IPS-20b (cell line): ENCODE measurements at regions not wholly inside any gene's neighbourhood (a gene's known extent, or its start where the extent isn't known, plus 50 kb on each side); places are given as distances from the start of the nearest gene placed in this dataset.

Source experiments
- H3K27ac ChIP-seq: one replicate; pipeline ENCODE4 v1.5.1; 2013; ENCODE audit warnings: low read length
- H3K27me3 ChIP-seq: 2 replicates; pipeline ENCODE4 v1.6.1; 2013; ENCODE audit warnings: mild to moderate bottlenecking, low read length, inconsistent platforms; ENCODE audit not compliant: insufficient read depth
- H3K36me3 ChIP-seq: 2 replicates; pipeline ENCODE4 v1.6.1; 2013; ENCODE audit warnings: low read depth, mild to moderate bottlenecking, inconsistent platforms, low read length, moderate library complexity; ENCODE audit not compliant: insufficient read depth
- H3K4me1 ChIP-seq: 2 replicates; pipeline ENCODE4 v1.6.1; 2013; ENCODE audit warnings: mild to moderate bottlenecking, control low read depth, inconsistent platforms, low read length, moderate library complexity; ENCODE audit not compliant: insufficient read depth
- H3K4me3 ChIP-seq: 2 replicates; pipeline ENCODE4 v1.5.1; 2013; ENCODE audit warnings: mild to moderate bottlenecking, low read length, inconsistent platforms
- H3K9ac ChIP-seq: 2 replicates; pipeline ENCODE4 v1.6.1; 2013; ENCODE audit warnings: low read depth, mild to moderate bottlenecking, inconsistent platforms, low read length, moderate library complexity
- H3K9me3 ChIP-seq: 2 replicates; pipeline ENCODE4 v1.6.1; 2013; ENCODE audit warnings: mild to moderate bottlenecking, low read depth, low read length, inconsistent platforms; ENCODE audit not compliant: insufficient read depth

DNA sequence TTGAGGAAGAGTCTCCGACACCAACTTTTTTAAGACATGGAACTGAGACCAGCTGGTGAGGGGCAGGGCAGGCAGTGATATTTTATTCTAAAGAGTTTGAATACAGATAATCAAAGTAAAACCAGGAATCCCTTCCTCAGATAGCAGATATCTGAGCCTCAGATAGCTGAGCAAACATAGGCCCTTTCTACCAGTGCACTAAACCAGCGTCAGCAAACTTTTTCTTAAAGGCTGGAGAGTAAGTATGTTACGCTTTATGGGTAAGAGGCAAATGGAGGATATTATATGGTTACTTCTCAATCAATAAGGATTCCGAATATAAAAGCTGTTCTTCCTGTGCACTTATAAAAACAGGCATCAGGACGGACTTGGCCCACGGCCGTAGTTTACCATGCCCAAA lies 73.9 kb downstream of the WNT5A start:
- H3K36me3 ChIP-seq: no peaks in the 10 kb centered on the region
- H3K27ac ChIP-seq: no peak overlapping the region
- no peak overlapping the region for H3K4me3 ChIP-seq
- no peaks in the 10 kb centered on the region for H3K27me3 ChIP-seq
- H3K4me1 ChIP-seq: no peaks in the 10 kb centered on the region
- no peak overlapping the region for H3K9ac ChIP-seq
- no peaks in the 10 kb centered on the region for H3K9me3 ChIP-seq

GRCh38 chr3:55412545-55412944 lies 74.6 kb downstream of the WNT5A start:
- H3K4me1 ChIP-seq: no peaks in the 10 kb centered on the region
- no peaks in the 10 kb centered on the region for H3K9me3 ChIP-seq
- H3K9ac ChIP-seq: no peak overlapping the region
- H3K27me3 ChIP-seq: no peaks in the 10 kb centered on the region
- H3K4me3 ChIP-seq: no peak overlapping the region
- no peak overlapping the region for H3K27ac ChIP-seq
- no peaks in the 10 kb centered on the region for H3K36me3 ChIP-seq

DNA sequence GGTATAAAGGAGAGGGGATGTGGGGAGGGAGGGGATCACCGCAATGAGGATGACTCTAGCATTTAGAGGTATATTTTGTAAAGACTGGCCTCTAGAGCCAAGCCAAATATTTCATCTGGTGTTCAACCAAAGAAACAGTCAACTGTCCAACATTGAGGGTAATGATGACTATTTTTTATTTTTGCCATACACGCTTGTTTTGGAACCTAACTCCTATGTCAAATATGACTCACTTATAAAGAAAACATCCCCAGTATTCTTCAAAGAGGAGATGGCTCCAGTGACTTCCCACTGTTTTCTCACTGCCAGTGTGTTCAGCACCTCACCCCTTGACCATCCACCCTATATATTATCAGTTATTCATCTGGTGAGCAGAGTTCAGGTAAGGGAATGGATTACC lies 77.3 kb downstream of the WNT5A start:
- H3K9me3 ChIP-seq: no peaks in the 10 kb centered on the region
- no peak overlapping the region for H3K27ac ChIP-seq
- H3K4me1 ChIP-seq: no peaks in the 10 kb centered on the region
- H3K4me3 ChIP-seq: no peak overlapping the region
- H3K27me3 ChIP-seq: no peaks in the 10 kb centered on the region
- no peaks in the 10 kb centered on the region for H3K36me3 ChIP-seq
- no peak overlapping the region for H3K9ac ChIP-seq

GRCh38 chr3:55408193-55408826 lies 78.8 kb downstream of the WNT5A start:
- Histone ChIP-seq H3K27me3 (no peaks in the 10 kb centered on the region), H3K9me3 (no peaks in the 10 kb centered on the region), H3K9ac (no peak overlapping the region), H3K4me3 (no peak overlapping the region), H3K27ac (no peak overlapping the region), H3K4me1 (no peaks in the 10 kb centered on the region), H3K36me3 (no peaks in the 10 kb centered on the region)

DNA sequence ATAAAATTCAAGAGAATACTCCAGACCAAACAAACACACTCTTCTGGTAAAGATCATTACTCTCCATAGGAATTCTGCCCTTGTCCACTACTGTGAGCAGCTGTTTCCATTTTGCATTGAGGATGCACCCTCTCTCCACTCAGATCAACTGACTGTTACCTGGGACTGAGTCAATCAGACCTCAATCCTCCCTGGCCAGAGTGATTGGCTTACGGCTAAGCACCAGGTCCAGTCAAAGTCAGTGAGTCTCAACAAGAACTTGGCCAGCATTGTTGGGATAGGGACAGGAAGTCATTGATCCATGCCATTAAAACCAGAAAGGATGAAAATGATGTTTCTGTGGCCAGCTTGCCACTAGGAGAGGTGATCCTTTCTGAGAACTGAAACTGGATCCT lies 79.7 kb downstream of the WNT5A start:
- Histone ChIP-seq H3K9ac (no peak overlapping the region), H3K27me3 (no peaks in the 10 kb centered on the region), H3K4me1 (no peaks in the 10 kb centered on the region), H3K4me3 (no peak overlapping the region), H3K27ac (no peak overlapping the region), H3K36me3 (no peaks in the 10 kb centered on the region), H3K9me3 (no peaks in the 10 kb centered on the region)

DNA sequence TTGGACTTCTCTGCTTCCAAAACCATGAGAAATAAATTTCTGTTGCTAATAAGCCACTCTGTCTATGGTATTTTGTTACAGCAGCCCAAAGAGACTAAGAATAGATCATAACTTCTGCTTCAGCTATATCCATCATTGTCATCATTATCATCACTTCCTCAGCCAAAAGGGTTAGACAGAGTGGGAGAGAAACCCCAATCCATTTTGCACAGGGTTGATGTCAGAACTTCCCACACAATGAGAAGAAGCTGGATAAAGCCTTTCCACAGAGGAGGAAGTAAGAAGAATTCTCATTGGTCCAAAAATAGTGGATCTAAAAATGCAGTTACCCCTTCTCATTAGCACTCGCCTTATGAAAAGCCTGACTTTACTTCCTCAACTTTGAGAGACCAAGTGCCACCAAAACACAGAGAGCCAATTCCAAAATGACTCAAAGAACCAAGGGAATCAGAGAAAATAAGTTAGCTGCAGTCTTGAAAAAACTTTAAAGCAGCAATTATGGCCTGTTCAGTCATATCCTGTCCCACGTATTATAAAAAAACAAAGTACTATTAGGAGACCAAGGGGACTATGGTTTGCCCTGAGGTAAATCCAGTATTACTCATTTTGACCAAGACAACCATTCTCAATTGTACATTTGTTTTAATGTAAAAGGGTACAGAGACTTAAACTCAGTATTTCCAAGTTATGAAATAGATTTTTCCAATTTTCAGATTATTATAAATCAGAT lies 80.2 kb downstream of the WNT5A start:
- H3K4me1 ChIP-seq: no peaks in the 10 kb centered on the region
- no peak overlapping the region for H3K27ac ChIP-seq
- H3K4me3 ChIP-seq: no peak overlapping the region
- H3K9me3 ChIP-seq: no peaks in the 10 kb centered on the region
- no peak overlapping the region for H3K9ac ChIP-seq
- H3K27me3 ChIP-seq: no peaks in the 10 kb centered on the region
- no peaks in the 10 kb centered on the region for H3K36me3 ChIP-seq

- no peak overlapping the region for H3K9ac ChIP-seq
- no peaks in the 10 kb centered on the region for H3K27me3 ChIP-seq
- no peaks in the 10 kb centered on the region for H3K36me3 ChIP-seq
- H3K4me1 ChIP-seq: no peaks in the 10 kb centered on the region
- no peak overlapping the region for H3K4me3 ChIP-seq
- no peaks in the 10 kb centered on the region for H3K9me3 ChIP-seq
- no peak overlapping the region for H3K27ac ChIP-seq
Measured at GRCh38 chr3:55405436-55405835, 81.7 kb downstream of the WNT5A start.

- H3K27ac ChIP-seq: no peak overlapping the region
- no peaks in the 10 kb centered on the region for H3K4me1 ChIP-seq
Measured at GRCh38 chr3:55402886-55403609, 84.1 kb downstream of the WNT5A start.

DNA sequence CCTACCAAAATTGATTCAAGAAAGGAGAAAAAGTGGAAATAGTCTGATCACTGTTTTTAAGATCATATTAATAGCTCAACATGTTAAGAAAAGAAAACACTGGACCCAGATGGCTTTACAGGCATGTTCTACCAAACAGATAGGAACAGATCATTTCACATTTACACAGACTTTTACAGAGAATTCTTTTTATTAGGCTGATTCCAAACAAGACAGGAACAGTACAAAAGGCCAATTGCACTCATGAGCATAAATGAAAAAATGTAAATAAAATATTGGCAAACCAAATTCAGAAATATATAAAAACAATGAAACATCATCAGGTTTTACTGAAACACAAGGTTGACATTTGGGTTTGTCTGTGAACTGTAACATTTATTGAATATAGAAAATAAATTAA lies 106.5 kb downstream of the WNT5A start:
- no peak overlapping the region for H3K27ac ChIP-seq
- no peaks in the 10 kb centered on the region for H3K27me3 ChIP-seq
- no peak overlapping the region for H3K9ac ChIP-seq

More at GRCh38 chr3:55402886-55403609, 84.1 kb downstream of the WNT5A start:
- no peak overlapping the region for H3K4me3 ChIP-seq
- no peaks in the 10 kb centered on the region for H3K9me3 ChIP-seq
- no peaks in the 10 kb centered on the region for H3K27me3 ChIP-seq
- no peaks in the 10 kb centered on the region for H3K36me3 ChIP-seq
- H3K9ac ChIP-seq: no peak overlapping the region

DNA sequence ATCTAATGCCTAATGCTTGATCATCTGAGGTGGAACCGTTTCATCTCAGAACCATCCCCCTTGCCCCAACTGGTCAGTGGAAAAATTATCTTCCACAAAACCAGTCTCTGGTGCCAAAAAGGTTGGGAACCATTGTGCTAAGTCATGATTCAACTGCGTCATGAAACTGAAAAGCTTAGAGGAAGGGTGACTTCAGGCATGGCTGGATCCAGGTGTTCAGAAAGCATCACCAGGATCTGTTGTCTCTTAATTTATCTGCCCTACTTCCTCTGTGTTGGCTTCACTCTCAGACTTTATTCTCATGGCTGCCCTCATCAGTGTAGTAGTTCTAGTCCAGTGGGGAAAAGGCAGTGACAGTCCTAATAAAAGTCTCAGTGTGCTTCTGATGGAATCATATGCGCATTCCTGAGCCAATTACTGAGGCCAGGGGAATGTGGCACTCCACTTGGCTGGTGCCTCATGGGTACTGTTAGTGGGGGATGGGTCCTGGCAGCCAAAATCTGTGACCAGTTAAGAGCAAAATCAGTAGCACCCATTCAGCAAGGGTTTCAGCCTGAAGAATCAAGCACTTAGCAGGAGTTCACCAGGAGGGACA lies 110.3 kb downstream of the WNT5A start:
- no peaks in the 10 kb centered on the region for H3K9me3 ChIP-seq

More for the DNA sequence above, 106.5 kb downstream of the WNT5A start:
- no peaks in the 10 kb centered on the region for H3K9me3 ChIP-seq
- no peak overlapping the region for H3K4me3 ChIP-seq
- H3K4me1 ChIP-seq: no peaks in the 10 kb centered on the region
- H3K36me3 ChIP-seq: no peaks in the 10 kb centered on the region

DNA sequence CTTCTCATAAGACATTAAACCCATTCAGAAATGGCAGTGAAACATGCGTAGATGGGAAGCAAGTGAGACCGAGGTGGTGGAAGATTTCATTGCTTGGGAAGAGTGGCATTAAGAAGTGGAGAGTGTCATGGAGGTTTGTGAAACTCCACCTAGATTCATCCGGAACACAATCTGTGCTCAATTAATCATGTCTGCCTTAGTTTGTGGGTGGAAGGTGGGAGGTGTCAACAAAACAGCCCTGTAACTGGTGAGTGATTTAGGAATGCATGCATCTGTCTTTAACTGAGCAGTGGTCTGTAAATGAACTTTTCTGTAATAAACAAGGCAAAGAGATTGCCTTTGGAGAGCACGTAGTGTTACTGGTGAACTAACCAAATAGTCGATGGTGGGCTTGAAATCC lies 113.7 kb downstream of the WNT5A start:
- H3K9ac ChIP-seq: no peak overlapping the region
- H3K36me3 ChIP-seq: no peaks in the 10 kb centered on the region
- no peaks in the 10 kb centered on the region for H3K27me3 ChIP-seq
- H3K4me1 ChIP-seq: no peaks in the 10 kb centered on the region
- no peaks in the 10 kb centered on the region for H3K9me3 ChIP-seq
- H3K27ac ChIP-seq: no peak overlapping the region
- no peak overlapping the region for H3K4me3 ChIP-seq

More for the DNA sequence above, 110.3 kb downstream of the WNT5A start:
- Histone ChIP-seq H3K4me1 (no peaks in the 10 kb centered on the region), H3K4me3 (no peak overlapping the region), H3K27me3 (no peaks in the 10 kb centered on the region), H3K9ac (no peak overlapping the region), H3K27ac (no peak overlapping the region), H3K36me3 (no peaks in the 10 kb centered on the region)
